Stimulated activated CD4-positive, alpha-beta T cell treated with anti-CD3 and anti-CD28 coated beads, Interleukin-12 subunit alpha, Interleukin-12 subunit beta, amount 100 ng/mL, for 48 hours (primary cell): ENCODE measurements at regions not wholly inside any gene's neighbourhood (a gene's known extent, or its start where the extent isn't known, plus 50 kb on each side); places are given as distances from the start of the nearest gene placed in this dataset.

ENCODE experiments used
- DNase-seq, 3 donors: peaks; one replicate each; pipeline ENCODE4 v3.0.0-alpha.2; 2020; ENCODE audit warnings: low read depth in 2 of 3, low spot score in 1 of 3

GRCh38 chr9:8262625-8263622 is 463.3 kb upstream of the DMAC1 start:
- DNase-seq, result no peak

- no peak for DNase-seq
Measured at GRCh38 chr9:8261737-8262136, 462.2 kb upstream of the DMAC1 start.

- no peak for DNase-seq
Measured at GRCh38 chr9:8259028-8259427, 459.4 kb upstream of the DMAC1 start.

GRCh38 chr9:8256880-8257279 is 457.3 kb upstream of the DMAC1 start:
- DNase-seq, result no peak

- DNase-seq, result no peak
Measured at GRCh38 chr9:8255850-8256249, 456.3 kb upstream of the DMAC1 start.

GRCh38 chr9:8254541-8254940 is 455.0 kb upstream of the DMAC1 start:
- DNase-seq, result no peak

- no peak for DNase-seq
Measured at GRCh38 chr9:8252445-8252844, 452.9 kb upstream of the DMAC1 start.

- no peak for DNase-seq
Measured at GRCh38 chr9:8251566-8251965, 452.0 kb upstream of the DMAC1 start.

GRCh38 chr9:8244505-8245092 is 445.0 kb upstream of the DMAC1 start:
- no peak for DNase-seq

- DNase-seq, result no peak
Measured at GRCh38 chr9:8241201-8241600, 441.6 kb upstream of the DMAC1 start.

GRCh38 chr9:8237096-8237495 is 437.5 kb upstream of the DMAC1 start:
- DNase-seq, result no peak

GRCh38 chr9:8235489-8235888 is 435.9 kb upstream of the DMAC1 start:
- DNase-seq, result no peak

- DNase-seq, result no peak
Measured at GRCh38 chr9:8234316-8234715, 434.7 kb upstream of the DMAC1 start.

- DNase-seq, result no peak
Measured at GRCh38 chr9:8232726-8233125, 433.1 kb upstream of the DMAC1 start.

GRCh38 chr9:8229226-8229625 is 429.6 kb upstream of the DMAC1 start:
- no peak for DNase-seq

- no peak for DNase-seq
Measured at GRCh38 chr9:8224381-8224801, 424.8 kb upstream of the DMAC1 start.

GRCh38 chr9:8223861-8224260 is 424.3 kb upstream of the DMAC1 start:
- no peak for DNase-seq

- DNase-seq, result no peak
Measured at GRCh38 chr9:8221462-8221861, 421.9 kb upstream of the DMAC1 start.

- DNase-seq, result no peak
Measured at GRCh38 chr9:8208465-8208864, 408.9 kb upstream of the DMAC1 start.

GRCh38 chr9:8207596-8207995 is 408.0 kb upstream of the DMAC1 start:
- DNase-seq, result no peak

GRCh38 chr9:8206720-8207119 is 407.1 kb upstream of the DMAC1 start:
- DNase-seq, result no peak

GRCh38 chr9:8205576-8205975 is 406.0 kb upstream of the DMAC1 start:
- DNase-seq, result no peak

GRCh38 chr9:8189881-8190280 is 390.3 kb upstream of the DMAC1 start:
- DNase-seq, result no peak
